22Rv1 (cell line): ENCODE measurements at regions not wholly inside any gene's neighbourhood (a gene's known extent, or its start where the extent isn't known, plus 50 kb on each side); places are given as distances from the start of the nearest gene placed in this dataset.

Experiments used
- ZFX ChIP-seq: fragments of 450-650 bp; IDR thresholded peaks from 2 replicates; pipeline ENCODE4 v1.6.1; 2017; ENCODE audit warnings: antibody characterized with exemption, borderline replicate concordance
- TF ChIP-seq, protein P1 (sequence below): fragments of 450-650 bp; IDR thresholded peaks from 2 replicates; pipeline ENCODE4 v1.5.1; 2017; ENCODE audit warnings: mild to moderate bottlenecking

DNA sequence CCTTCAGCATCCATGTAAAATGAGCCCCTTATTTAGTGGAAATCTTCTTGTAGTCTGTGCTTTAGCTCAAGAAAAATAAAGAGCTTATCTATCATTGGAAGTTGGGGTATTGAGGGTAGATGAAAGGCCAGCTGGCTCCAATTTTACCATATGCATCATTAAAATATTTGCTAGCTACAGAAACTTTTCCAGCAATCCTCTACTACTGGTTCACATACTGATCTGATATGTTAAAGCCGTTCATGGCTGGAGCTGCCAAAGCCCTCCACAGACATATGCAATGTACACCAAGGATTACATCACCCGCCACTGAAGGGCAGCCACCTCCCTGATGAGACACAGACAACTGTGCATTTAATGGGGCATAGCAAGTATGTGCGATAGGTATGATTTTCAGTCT lies 1205.3 kb downstream of the GALC start:
- TF ChIP-seq, protein P1, sequence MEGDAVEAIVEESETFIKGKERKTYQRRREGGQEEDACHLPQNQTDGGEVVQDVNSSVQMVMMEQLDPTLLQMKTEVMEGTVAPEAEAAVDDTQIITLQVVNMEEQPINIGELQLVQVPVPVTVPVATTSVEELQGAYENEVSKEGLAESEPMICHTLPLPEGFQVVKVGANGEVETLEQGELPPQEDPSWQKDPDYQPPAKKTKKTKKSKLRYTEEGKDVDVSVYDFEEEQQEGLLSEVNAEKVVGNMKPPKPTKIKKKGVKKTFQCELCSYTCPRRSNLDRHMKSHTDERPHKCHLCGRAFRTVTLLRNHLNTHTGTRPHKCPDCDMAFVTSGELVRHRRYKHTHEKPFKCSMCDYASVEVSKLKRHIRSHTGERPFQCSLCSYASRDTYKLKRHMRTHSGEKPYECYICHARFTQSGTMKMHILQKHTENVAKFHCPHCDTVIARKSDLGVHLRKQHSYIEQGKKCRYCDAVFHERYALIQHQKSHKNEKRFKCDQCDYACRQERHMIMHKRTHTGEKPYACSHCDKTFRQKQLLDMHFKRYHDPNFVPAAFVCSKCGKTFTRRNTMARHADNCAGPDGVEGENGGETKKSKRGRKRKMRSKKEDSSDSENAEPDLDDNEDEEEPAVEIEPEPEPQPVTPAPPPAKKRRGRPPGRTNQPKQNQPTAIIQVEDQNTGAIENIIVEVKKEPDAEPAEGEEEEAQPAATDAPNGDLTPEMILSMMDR, result no peak
- TF ChIP-seq ZFX, result no peak
